ENCODE measurements at regions not wholly inside any gene's neighbourhood (a gene's known extent, or its start where the extent isn't known, plus 50 kb on each side); places are given as distances from the start of the nearest gene placed in this dataset.
A peak's percentile ranks its signal among the peaks of the same experiment; 100 is the strongest.

- TF ChIP-seq ZBTB40 (IDR thresholded peaks at IDR 0.05; ENCODE audit: borderline replicate concordance) (no peak), STAT1 (conservative IDR thresholded peaks at IDR 0.05) (no peak), TCF7 (IDR thresholded peaks at IDR 0.05; ENCODE audit: borderline replicate concordance) (no peak), BCL3 (IDR thresholded peaks at IDR 0.05; ENCODE audit: borderline replicate concordance, insufficient read depth, low read depth, low read length, poor library complexity, severe bottlenecking) (no peak), STAT3 (IDR thresholded peaks at IDR 0.05; ENCODE audit: low read depth, low read length) (no peak), SMAD5 (IDR thresholded peaks at IDR 0.05; ENCODE audit: low read depth) (no peak), E4F1 (IDR thresholded peaks at IDR 0.05; ENCODE audit: borderline replicate concordance, partially characterized antibody) (no peak), IRF5 (IDR thresholded peaks at IDR 0.05; ENCODE audit: borderline replicate concordance) (no peak), SRF (IDR thresholded peaks at IDR 0.05; ENCODE audit: low read depth in 2 of 2, low read length in 2 of 2) (0 out of 4 replicates have a peak, but pooled peaks of 1 of the 2 experiments have one; percentile 18), CEBPZ (IDR thresholded peaks at IDR 0.05; ENCODE audit: low read depth, low read length) (no peak), RELB (IDR thresholded peaks at IDR 0.05; ENCODE audit: low read depth) (no peak), CHD4 (IDR thresholded peaks at IDR 0.05) (no peak), EED (IDR thresholded peaks at IDR 0.05; ENCODE audit: low read depth) (peak; percentile 27; the same call in 1 of the 2 replicates), USF2 (IDR thresholded peaks at IDR 0.05; ENCODE audit: borderline replicate concordance, low read depth, low read length) (no peak)
Measured at GRCh38 chr2:136423516-136423996, 305.6 kb upstream of the CXCR4 start (continued).

Measured in GM12878 (cell line).